Panc1 (cell line): ENCODE measurements at regions not wholly inside any gene's neighbourhood (a gene's known extent, or its start where the extent isn't known, plus 50 kb on each side); places are given as distances from the start of the nearest gene placed in this dataset.

Experiments used
- CTCF ChIP-seq: fragments of 450-650 bp; IDR thresholded peaks from 2 replicates; pipeline ENCODE4 v1.5.1; 2017; ENCODE audit warnings: mild to moderate bottlenecking
- POLR2AphosphoS5 ChIP-seq: IDR thresholded peaks from 2 replicates; pipeline ENCODE4 v1.6.1; 2012; ENCODE audit warnings: mild to moderate bottlenecking, low read depth, low read length, moderate library complexity
- REST ChIP-seq, 2 experiments: IDR thresholded peaks; 2 replicates each; pipeline ENCODE4 v1.6.1; 2011 to 2012; ENCODE audit warnings: low read depth in 2 of 2, control low read depth in 1 of 2, low read length in 1 of 2, mild to moderate bottlenecking in 1 of 2, moderate library complexity in 1 of 2; ENCODE audit not compliant: insufficient read depth in 1 of 2

- no peak for TF ChIP-seq POLR2AphosphoS5
- no peak for TF ChIP-seq CTCF
- TF ChIP-seq REST (IDR thresholded peaks at IDR 0.05; ENCODE audit: insufficient read depth in 1 of 2, low read depth in 2 of 2, low read length in 1 of 2), result no peak
Measured at GRCh38 chr2:181188605-181189004, 208.2 kb downstream of the UBE2E3 start.
